ENCODE measurements at regions not wholly inside any gene's neighbourhood (a gene's known extent, or its start where the extent isn't known, plus 50 kb on each side); places are given as distances from the start of the nearest gene placed in this dataset.
"Not testable (repeated sequence)": the region's sequence is repeated elsewhere in the genome, so short reads cannot be mapped to it uniquely, and the experiment has no call there.

DNA sequence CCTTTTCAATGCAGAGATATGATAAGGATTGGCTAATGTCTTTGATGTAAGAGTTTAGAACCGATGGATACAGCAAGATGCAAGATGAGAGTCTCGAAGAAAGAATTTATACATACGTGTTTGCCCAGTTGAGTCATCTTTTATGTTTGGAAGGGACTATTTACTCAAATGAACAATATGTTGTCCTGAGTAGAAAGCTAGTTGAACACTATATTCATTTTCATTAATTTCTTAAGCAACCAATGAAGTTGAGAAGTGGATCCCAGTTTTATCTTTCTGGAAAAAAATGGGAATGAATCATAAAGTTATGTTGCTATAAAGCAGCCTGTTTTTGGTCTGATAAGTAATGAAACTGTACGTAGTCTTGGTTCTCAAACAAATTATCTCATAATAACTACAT lies 1431.7 kb upstream of the FLRT2 start:
- intact Hi-C loops (cut with micrococcal nuclease), result no loop called here

DNA sequence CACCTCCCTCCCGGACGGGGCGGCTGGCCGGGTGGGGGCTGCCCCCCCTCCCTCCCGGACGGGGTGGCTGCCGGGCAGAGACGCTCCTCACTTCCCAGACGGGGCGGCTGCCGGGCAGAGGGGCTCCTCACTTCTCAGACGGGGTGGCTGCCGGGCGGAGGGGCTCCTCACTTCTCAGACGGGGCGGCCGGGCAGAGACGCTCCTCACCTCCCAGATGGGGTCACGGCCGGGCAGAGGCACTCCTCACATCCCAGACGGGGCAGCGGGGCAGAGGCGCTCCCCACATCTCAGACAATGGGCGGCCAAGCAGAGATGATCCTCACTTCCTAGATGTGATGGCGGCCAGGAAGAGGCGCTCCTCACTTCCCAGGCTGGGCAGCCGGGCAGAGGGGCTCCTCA lies 1430.4 kb upstream of the FLRT2 start:
- intact Hi-C loops (cut with micrococcal nuclease), result not testable (repeated sequence)

DNA sequence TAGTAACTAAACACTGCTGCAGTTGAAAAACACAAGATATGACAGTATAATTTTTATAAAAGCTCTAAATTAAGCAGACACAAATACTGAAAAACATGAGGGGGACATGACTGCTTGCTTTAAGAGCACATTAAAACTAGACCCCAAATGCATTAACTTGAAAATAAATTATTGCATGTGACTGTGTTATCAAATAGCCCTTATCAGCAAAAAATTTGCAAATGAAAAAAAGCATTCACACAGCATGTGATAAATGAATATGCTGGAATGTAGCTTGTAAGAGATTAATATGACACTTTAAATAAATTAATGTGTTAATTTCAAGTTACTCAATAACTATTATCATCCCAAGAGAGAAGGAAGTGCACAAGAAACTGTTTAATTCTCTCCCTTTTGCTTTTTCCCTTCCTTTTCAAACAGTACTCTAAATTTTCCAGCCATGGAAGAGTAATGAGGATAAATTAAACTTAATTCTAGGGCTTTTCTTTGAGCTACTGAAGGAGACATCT lies 1422.1 kb upstream of the FLRT2 start:
- intact Hi-C loops (cut with micrococcal nuclease), result no loop called here

DNA sequence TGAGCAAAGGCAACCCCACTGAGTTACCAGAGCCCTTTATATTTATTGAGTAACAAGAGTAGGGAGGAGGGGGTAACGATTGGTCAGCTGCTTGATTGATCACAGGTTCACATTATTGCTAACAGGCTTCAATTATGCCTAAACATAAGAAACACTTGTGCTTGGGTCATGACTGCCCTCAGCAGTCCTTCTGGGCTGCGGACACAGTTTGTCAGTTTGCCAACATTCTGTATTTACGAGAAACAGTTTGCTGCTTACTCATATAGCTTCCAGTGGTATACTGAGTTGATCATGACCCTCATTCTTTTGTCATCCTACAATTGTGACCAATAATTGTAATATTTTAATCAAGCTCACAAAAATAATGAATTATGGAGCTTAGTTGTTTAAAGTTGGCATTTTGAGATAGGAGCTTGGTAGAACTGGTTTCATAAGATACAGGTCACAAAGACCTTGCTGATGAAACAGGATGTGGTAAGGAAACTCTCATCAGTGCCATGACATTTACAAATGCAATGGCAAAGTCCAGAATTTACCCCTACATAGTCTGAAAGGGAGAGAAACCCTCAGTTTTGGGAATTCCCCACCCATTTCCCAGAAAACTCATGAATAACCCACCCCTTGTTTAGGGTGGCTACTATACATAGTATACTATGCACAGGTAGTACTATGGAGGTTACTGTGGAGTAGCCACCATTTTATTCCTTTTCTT lies 1421.0 kb upstream of the FLRT2 start:
- intact Hi-C loops (cut with micrococcal nuclease), result no loop called here

DNA sequence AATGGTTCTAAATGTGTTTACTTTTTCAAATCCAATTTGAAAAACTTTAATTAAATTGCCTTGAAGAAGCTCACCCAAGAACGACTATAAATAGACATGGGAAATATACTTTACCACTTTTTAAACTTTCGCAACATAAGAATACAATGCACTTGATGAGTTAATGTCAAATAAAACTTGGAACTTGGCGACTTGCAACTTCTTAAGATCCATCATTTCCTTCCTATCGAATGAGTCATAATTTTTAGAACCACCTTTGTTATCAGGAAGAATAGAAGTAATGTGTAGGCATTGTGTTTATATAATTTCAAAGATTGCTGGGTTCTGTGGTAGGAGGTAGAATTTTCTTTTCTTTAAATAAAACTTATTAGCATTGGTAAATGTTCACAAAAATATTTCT lies 1417.4 kb upstream of the FLRT2 start:
- intact Hi-C loops (cut with micrococcal nuclease), result no loop called here

DNA sequence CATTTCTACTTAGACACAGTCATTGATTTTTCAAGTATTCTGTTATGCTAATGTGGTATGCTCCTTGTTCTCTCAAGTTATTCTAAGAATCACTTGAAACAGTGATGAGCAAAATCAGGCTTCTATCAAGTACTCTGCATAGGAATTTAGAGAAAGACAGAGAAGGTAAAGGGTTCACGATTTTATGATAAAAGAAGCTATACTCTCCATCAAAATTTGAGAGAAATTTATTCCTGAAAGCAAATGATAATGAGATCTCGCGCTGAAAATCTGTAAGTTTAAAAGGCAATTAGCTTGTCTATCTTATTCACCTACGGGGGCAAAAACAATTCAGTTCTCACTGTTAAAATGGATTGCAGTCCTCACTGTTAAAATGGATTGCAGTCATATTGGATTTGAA lies 1404.3 kb upstream of the FLRT2 start:
- intact Hi-C loops (cut with micrococcal nuclease), result no loop called here

DNA sequence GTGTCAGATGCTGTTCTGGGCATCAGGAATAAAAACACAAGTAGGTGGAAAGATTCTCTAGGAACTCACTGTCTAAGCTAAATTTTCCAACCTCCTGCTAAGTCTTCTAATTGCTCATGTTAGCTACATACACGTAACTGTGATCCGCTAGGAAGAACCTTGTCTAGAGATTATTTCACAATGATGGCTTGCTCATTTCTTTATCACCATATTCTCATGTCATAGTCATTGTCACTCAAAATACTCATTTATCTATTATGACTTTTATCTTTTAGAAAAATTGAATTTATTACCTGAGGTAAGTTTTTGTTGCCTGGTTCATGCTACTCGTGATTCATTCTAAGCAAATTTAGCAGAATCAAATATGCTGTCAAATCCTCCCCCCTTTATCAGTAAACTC lies 1402.4 kb upstream of the FLRT2 start:
- intact Hi-C loops (cut with micrococcal nuclease), result no loop called here

DNA sequence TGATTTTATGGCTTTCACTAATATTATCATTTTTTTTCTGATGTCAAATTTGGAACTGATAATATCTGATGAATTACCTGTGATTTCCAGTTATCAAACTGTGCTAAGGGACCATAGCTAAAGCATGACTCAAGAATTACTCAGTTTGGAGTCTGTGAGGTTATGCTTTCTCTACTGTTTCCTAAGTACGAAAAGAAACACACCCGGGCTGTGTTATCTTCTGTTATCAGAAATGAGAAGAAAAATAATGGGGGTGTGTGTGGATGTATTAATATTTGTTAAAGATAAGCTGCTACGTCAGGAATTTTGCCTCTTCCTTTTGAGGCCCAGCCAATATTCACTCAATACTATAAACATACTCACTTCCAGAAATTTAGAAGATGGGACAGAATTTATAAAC lies 1401.9 kb upstream of the FLRT2 start:
- intact Hi-C loops (cut with micrococcal nuclease), result no loop called here

DNA sequence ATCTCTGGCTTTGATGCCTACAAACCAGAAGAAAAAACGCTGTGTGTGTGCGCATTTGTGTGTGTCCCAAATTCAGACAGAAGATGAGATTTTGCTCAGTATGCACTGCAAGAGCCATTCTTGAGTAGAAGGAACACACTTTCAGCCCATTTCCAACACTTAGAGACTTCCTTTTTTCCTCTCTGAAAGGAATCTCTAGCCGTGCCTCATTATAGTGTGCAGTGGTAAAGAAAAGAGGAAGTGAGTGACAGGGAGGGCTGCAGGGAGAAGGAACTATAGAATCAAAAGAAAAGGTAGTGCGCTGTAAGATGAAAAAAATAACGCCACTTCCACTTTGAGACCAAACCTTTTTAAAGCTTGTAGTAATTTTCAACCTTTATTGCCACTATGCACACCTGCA lies 1400.9 kb upstream of the FLRT2 start:
- intact Hi-C loops (cut with micrococcal nuclease), result no loop called here

DNA sequence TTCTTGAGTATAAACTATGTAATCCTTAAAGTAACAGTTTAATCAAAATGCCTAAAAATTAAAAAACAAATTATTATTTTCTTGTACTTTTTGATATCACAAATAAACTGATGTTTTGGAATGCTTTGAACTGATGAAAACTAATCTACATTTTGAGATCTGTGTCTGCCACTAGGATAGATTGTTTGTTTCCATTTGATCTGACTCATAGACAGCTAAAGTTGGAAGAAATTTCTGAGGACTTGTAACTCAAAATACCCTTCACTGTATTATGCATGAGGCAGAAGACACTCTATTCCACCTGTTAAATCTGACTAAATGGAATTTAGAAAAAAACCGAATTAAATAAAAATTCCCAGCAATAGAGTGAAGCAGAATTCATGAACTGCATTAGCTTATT lies 1400.0 kb upstream of the FLRT2 start:
- intact Hi-C loops (cut with micrococcal nuclease), result no loop called here

DNA sequence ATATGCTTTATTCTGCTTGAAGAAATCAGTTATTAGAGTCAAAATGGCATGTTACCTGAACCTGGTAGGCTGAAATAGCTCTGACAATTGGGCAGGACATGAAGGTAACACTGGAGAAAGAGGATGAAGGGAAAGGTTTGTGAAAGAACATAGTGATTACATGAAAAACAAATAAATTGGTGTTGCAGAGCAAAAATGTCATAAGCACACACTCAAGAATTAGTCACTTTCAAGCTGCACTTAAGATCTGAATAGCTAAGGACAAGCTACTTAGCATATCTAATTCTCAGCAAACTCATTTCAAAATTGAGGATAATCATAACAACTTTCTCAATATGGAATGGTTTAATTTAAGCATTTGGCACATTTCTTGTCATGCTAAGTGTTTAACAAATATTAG lies 1398.0 kb upstream of the FLRT2 start:
- intact Hi-C loops (cut with micrococcal nuclease), result no loop called here

DNA sequence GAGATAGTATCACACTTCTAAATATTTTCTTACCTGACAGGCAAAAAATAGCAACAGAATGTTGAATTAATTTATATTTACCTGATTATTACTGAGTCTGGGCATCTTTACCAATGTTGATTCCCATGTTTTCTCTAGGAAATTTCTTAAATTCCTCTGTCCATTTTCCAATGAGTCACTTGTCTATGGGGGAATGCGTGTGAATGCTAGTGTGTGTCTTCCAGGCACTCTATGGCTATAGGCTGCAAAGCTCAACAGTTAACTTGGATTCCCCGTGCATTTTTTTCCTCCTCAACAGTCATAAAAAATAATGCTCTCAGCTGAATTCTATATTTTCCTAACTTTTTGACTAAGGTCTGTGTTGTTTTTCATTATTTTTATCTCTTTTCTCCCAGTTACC lies 1385.8 kb upstream of the FLRT2 start:
- intact Hi-C loops (cut with micrococcal nuclease), result no loop called here

DNA sequence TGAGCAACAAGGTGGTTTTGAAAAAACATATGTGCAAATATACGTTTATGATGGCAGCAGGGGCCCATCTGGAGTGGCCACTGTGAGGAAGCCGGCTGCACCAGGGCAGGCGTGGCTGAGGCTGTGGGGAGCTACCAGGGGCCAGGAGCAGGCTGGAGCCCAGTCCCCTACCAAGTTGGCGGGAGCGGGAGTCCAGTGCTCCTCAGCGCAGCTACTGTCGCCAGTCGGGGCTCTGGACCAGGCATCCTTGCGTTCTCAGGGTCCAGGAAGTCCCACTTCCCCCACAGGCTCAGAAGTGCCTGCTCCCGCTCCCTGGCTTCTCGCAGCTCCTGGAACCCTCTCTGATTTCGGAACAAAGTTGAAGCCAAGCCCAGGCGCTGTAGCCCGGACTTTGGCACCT lies 1377.5 kb upstream of the FLRT2 start:
- intact Hi-C loops (cut with micrococcal nuclease), result no loop called here

DNA sequence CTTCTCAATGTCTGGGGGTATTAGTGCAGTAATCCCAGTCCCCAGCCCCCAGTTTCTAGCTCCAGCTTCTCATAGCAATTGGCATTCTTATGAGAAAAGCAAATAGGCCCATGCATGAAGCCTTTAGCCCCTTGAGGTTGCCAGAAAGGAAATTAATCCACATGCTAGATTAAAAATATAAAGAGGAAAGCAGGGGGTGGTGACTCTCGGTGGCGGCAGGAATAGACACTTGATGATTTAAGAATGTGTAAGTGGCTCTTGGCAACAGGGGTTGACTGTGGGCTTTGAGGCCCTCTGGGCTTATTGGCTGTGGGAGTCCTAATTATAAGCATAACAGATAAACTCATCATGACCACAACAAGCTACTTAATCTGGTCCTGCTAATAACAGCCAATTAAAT lies 1367.3 kb upstream of the FLRT2 start:
- intact Hi-C loops (cut with micrococcal nuclease), result no loop called here

DNA sequence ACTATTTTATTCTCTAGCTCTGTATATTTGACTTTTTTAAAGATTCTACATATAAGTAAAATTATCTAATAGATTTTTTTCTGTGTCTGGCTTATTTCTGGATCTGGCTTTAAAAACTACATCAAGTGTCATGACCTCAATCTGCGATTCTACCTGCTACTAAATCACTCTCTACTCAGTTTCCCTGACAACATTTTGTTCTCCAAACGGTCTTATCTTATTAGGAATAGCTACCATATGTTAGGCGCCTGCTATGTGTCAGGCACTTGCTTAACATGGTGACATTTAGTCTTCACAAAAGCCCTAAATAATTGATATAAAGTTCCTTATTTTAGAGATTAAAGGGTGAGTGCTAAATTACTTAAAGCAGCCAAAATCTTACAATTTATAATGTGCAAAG lies 1362.9 kb upstream of the FLRT2 start:
- intact Hi-C loops (cut with micrococcal nuclease), result no loop called here

DNA sequence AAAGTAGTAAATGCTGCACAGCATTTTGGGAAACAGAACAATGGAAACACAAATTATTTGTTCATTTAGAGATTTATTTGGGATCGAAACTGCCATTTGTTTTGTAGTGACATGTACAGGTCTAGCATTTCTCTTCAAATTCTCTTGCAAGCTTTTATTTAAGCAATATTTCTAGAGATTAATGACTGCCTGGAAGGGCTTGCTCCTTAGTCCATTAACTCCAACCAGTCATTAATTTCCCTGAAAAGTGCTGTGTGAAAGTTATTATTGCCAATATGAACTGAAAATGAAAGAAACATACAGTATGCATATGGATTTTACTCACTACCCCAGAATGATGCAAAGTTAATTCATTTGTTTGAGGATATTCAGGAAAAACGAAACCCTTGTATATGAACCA lies 1349.6 kb upstream of the FLRT2 start:
- intact Hi-C loops (cut with micrococcal nuclease), result no loop called here

DNA sequence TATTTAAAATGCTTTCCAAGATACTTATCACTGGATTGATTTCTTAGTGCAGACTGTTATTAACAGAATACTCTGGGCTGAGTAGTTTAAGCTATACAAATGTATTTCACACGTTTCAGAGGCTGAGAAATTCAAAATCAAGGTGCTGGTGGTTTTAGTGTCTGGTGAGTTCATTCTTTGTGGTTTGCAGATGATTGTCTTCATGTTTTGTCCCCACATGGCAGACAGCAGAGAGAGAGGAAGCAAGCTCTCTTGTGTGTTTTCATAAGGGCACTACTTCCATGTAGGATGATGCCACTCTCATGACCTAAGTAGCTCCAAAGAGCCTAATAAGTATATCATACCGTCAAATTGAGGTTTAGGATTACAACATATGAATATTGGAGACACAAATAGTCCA lies 1348.9 kb upstream of the FLRT2 start:
- intact Hi-C loops (cut with micrococcal nuclease), result no loop called here

DNA sequence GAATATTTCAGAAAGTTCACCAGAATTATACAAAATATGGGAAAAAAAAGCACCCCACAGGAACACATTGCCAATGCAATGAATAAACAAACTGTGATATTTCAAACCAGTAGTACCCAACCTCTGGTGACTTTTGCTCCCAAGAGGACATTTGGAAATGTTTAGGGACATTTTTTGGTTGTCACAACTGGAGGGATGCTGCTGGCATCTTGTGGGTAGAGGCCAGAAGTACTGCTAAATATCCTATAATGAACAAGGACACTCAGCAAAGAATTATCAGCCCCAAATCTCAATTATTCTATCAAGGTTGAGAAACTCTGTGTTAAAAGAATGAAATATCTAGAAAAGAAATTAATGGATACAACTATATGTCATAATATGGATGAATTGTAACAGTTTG lies 1334.4 kb upstream of the FLRT2 start:
- intact Hi-C loops (cut with micrococcal nuclease), result no loop called here

DNA sequence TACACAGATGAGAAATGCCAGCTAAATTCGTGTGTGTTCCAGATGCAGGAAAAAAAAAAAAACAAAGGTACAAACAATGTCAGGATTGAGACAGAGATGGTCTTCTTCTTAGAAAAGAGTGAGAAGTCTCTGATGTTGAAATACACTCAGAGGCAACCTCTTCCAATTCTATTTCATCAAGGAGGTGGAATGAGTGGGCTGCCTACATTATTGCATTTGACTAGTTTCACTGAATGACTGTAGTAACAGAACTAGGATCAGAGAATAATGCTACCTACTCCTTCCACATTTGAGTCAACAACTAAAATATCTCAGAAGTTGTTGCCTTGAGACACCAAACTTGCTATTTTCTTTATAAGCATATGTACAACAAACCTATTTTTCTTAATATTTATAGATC lies 1332.2 kb upstream of the FLRT2 start:
- intact Hi-C loops (cut with micrococcal nuclease), result no loop called here

DNA sequence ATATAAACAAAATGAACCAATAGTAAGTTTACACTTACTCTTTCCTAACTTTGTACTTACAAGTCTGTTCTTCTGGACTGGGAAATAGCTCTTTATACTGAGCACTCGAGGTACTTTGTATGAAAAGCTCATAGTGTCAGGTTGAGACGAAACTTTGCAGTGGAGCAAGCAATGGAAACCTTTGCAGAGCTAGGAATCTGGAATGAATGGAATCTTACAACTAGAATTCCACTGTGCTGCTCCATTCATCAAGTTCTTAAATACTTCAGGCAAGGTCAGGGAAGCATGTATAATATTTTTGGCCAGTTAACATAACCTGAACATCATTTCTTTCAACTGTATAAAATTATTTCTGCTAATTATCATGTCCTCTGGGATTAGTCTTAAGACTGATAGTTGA lies 1327.5 kb upstream of the FLRT2 start:
- intact Hi-C loops (cut with micrococcal nuclease), result no loop called here

DNA sequence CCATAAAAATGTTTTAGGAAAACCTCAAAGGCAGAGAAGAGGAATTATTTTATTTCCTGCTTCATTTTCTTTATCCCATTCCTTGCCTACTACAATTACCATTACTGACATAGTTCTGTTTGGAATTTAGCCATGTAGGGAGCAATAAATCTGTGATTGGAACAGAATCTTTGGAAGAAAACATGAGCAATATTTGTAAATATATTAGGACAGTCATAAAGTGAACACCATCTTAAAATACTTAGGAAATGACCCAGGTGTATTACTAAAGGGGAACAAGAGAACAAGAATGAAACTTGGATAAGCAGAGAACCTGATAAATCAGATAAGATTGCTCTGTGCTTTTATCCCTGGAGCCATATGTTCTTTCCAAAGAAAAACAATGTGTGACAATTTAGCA lies 1326.0 kb upstream of the FLRT2 start:
- intact Hi-C loops (cut with micrococcal nuclease), result no loop called here

DNA sequence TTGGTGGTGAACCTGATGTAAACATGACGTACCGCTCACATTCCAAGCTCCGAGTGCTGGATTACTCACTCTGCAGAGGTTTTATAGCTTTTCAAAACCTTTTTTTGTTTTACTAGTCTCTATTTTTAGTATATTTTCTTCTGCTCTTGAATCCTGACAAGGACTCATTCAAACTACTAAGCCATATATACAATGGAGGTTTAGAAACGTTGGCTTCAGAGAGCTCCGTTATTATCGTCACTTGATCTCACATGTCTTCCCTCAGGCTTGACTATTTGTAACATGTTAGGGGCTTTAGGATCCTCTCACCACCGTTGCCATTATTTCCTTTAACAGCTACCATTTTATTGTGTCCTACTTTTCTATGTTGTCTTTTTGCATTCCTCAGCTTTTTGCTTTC lies 1321.5 kb upstream of the FLRT2 start:
- intact Hi-C loops (cut with micrococcal nuclease), result no loop called here

DNA sequence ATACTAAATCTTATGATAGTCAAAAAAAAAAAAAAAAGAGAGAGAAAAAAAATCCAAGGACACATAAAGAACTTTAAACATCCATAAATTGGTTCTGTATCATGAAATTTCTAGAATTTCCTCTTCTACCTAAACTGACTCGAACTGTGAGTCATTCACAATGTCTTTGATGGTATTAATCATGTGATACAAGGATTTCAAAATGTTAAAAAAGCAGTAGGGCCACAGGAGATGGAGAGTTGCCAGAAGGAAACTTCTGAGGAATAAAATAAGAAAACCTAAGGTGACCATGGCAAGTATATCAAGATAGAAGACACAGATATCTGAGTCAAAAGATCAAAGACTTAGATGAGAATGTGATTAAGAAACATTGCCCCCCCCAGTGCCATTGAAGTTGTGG lies 1320.9 kb upstream of the FLRT2 start:
- intact Hi-C loops (cut with micrococcal nuclease), result no loop called here

DNA sequence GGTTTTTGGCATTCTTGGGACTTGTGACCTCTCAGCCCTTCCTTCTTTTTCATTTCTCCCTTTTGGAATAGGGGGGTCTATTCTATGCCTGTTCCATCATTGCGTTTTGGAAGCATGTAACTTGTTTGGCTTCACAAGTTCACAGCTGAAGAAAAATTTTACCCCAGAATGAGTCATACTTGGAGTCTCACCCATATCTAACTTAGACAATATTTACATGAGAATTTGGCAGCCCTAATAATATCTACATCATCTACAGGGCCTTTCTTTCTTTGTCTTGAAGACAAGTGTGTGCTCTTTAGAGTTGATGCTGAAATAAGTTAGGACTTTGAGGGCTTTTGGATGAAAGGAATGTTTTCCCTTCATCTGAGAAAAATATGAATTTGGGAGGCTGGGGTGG lies 1312.9 kb upstream of the FLRT2 start:
- intact Hi-C loops (cut with micrococcal nuclease), result no loop called here

Data from T-helper 2 cell treated with Interferon-gamma antibody and Interleukin-4, amounts not matched to agents 100 ng/mL and 5 ng/mL, for 36 hours (primary cell).